Hepatocyte (in vitro differentiated cells): ENCODE measurements at regions not wholly inside any gene's neighbourhood (a gene's known extent, or its start where the extent isn't known, plus 50 kb on each side); places are given as distances from the start of the nearest gene placed in this dataset.

Experiments used
- EZH2phosphoT487 ChIP-seq: fragments of 200-600 bp; sonication (generic); IDR thresholded peaks from one replicate; pipeline ENCODE4 v1.6.1; 2018; ENCODE audit warnings: antibody characterized with exemption, mild to moderate bottlenecking, low read depth, moderate library complexity; ENCODE audit not compliant: unreplicated experiment, severe bottlenecking
- TF ChIP-seq, protein P1 (sequence below): fragments of 200-600 bp; sonication (generic); IDR thresholded peaks from 2 replicates; pipeline ENCODE4 v1.5.1; 2016; ENCODE audit warnings: antibody characterized with exemption, mild to moderate bottlenecking; ENCODE audit not compliant: poor library complexity

GRCh38 chr1:81635816-81636215 lies 164.9 kb upstream of the ADGRL2 start:
- TF ChIP-seq, protein P1, sequence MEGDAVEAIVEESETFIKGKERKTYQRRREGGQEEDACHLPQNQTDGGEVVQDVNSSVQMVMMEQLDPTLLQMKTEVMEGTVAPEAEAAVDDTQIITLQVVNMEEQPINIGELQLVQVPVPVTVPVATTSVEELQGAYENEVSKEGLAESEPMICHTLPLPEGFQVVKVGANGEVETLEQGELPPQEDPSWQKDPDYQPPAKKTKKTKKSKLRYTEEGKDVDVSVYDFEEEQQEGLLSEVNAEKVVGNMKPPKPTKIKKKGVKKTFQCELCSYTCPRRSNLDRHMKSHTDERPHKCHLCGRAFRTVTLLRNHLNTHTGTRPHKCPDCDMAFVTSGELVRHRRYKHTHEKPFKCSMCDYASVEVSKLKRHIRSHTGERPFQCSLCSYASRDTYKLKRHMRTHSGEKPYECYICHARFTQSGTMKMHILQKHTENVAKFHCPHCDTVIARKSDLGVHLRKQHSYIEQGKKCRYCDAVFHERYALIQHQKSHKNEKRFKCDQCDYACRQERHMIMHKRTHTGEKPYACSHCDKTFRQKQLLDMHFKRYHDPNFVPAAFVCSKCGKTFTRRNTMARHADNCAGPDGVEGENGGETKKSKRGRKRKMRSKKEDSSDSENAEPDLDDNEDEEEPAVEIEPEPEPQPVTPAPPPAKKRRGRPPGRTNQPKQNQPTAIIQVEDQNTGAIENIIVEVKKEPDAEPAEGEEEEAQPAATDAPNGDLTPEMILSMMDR: no peak
- no peak for TF ChIP-seq EZH2phosphoT487
